ENCODE measurements at regions not wholly inside any gene's neighbourhood (a gene's known extent, or its start where the extent isn't known, plus 50 kb on each side); places are given as distances from the start of the nearest gene placed in this dataset.

- TF ChIP-seq EZH2 (IDR thresholded peaks at IDR 0.05; ENCODE audit: borderline replicate concordance, control insufficient read depth, low read depth, low read length) = no peak
- TF ChIP-seq ZNF622 (IDR thresholded peaks at IDR 0.05) = no peak
- TF ChIP-seq PBX3 (IDR thresholded peaks at IDR 0.05; ENCODE audit: insufficient replicate concordance, low read depth, low read length) = no peak
- TF ChIP-seq ZZZ3 (IDR thresholded peaks at IDR 0.05; ENCODE audit: control insufficient read depth, insufficient read length, low read depth) = no peak
- TF ChIP-seq ETV6 (conservative IDR thresholded peaks at IDR 0.05 in 1 of 2, IDR thresholded peaks at IDR 0.05 in 1 of 2; ENCODE audit: borderline replicate concordance in 1 of 2, low read depth in 1 of 2) = no peak
- peak; percentile 91 for TF ChIP-seq ATF7 (IDR thresholded peaks at IDR 0.05; ENCODE audit: low read depth)
- peak; percentile 96 for TF ChIP-seq MLLT1 (IDR thresholded peaks at IDR 0.05)
- peak; percentile 47 to 53; a peak in 2 of 4 replicates for TF ChIP-seq EP300 (IDR thresholded peaks at IDR 0.05; ENCODE audit: borderline replicate concordance in 1 of 2, control insufficient read depth in 1 of 2, low read depth in 2 of 2, low read length in 2 of 2)
- TF ChIP-seq RUNX3 (IDR thresholded peaks at IDR 0.05; ENCODE audit: low read length) = peak; percentile 76
- no peak for TF ChIP-seq EGR1 (IDR thresholded peaks at IDR 0.05; ENCODE audit: borderline replicate concordance in 1 of 2, low read depth in 2 of 2, low read length in 2 of 2)
- no peak for TF ChIP-seq HSF1 (IDR thresholded peaks at IDR 0.05; ENCODE audit: low read depth, low read length)
- TF ChIP-seq CTCF (IDR thresholded peaks at IDR 0.05 in 2 of 3, conservative IDR thresholded peaks at IDR 0.05 in 1 of 3; ENCODE audit: control insufficient read depth in 2 of 3, extremely low read depth in 1 of 3, insufficient read depth in 1 of 3, low read depth in 3 of 3, low read length in 3 of 3) = no peak
- no peak for TF ChIP-seq ASH2L (IDR thresholded peaks at IDR 0.05; ENCODE audit: borderline replicate concordance, low read depth)
- TF ChIP-seq SPI1 (IDR thresholded peaks at IDR 0.05; ENCODE audit: borderline replicate concordance, insufficient read depth, low read depth, low read length) = no peak
- TF ChIP-seq CREM (IDR thresholded peaks at IDR 0.05; ENCODE audit: low read depth) = no peak
- TF ChIP-seq STAT1 (conservative IDR thresholded peaks at IDR 0.05) = no peak
- TF ChIP-seq IKZF2 (IDR thresholded peaks at IDR 0.05) = peak; percentile 48 to 52; a peak in 2 of 4 replicates
- TF ChIP-seq RAD51 (IDR thresholded peaks at IDR 0.05) = 0 out of 2 replicates have a peak, but pooled peaks have one; percentile 14
- TF ChIP-seq SMARCA5 (IDR thresholded peaks at IDR 0.05) = no peak
- no peak for TF ChIP-seq LARP7 (IDR thresholded peaks at IDR 0.05)
- TF ChIP-seq NKRF (conservative IDR thresholded peaks at IDR 0.05) = no peak
- TF ChIP-seq YBX1 (IDR thresholded peaks at IDR 0.05) = no peak
Measured at GRCh38 chr18:34509879-34510586, 200.1 kb upstream of the DTNA start (continued).

All from GM12878 (cell line).